ENCODE measurements at regions not wholly inside any gene's neighbourhood (a gene's known extent, or its start where the extent isn't known, plus 50 kb on each side); places are given as distances from the start of the nearest gene placed in this dataset.

- no peak for TF ChIP-seq ZHX1 (conservative IDR thresholded peaks at IDR 0.05; ENCODE audit: low read length)
Observed at GRCh38 chr2:19099181-19099580, 259.2 kb downstream of the OSR1 start (continued).

GRCh38 chr2:19098467-19099160 lies 259.8 kb downstream of the OSR1 start:
- no peaks in the 10 kb centered on the region for H3K36me3 ChIP-seq (ENCODE audit: control insufficient read depth, insufficient read depth, low read length)
- intact Hi-C loops (cut with micrococcal nuclease) (no loop called here), in situ Hi-C loops (cut with MboI) (no loop called here)
- H3K9me1 ChIP-seq (ENCODE audit: control insufficient read depth, insufficient read depth, low read length), result no peaks in the 10 kb centered on the region
- no peaks in the 10 kb centered on the region for H3K4me1 ChIP-seq (replicated peaks in 1 of 2; ENCODE audit: control insufficient read depth in 2 of 2, insufficient read depth in 2 of 2, low read length in 2 of 2)
- DNase-seq (ENCODE audit: extremely low read depth in 1 of 4, low spot score in 3 of 4), result no peak
- no peaks in the 10 kb centered on the region for H3K27me3 ChIP-seq (ENCODE audit: control insufficient read depth in 2 of 2, insufficient read depth in 2 of 2, low read length in 2 of 2)
- H3K9ac ChIP-seq (ENCODE audit: insufficient read depth in 1 of 2, low read depth in 2 of 2, low read length in 2 of 2), result no peak overlapping the region
- H3K4me2 ChIP-seq (ENCODE audit: insufficient read depth, low read length), result no peak overlapping the region
- FAIRE-seq, result no peak
- ChIA-PET POLR2A (no interaction called here), CTCF (ENCODE audit: low intra/inter-chr PET ratio) (no interaction called here)
- H4K20me1 ChIP-seq (replicated peaks; ENCODE audit: control insufficient read depth, insufficient read depth, low read length), result no peaks in the 10 kb centered on the region
- H3K27ac ChIP-seq (ENCODE audit: extremely low read depth, low read depth, low read length), result no peak overlapping the region
- no peak overlapping the region for H2AFZ ChIP-seq (ENCODE audit: low read depth, low read length)
- no peak overlapping the region for H3K4me3 ChIP-seq
- H3K79me2 ChIP-seq (ENCODE audit: control insufficient read depth, insufficient read depth, low read length), result no peaks in the 10 kb centered on the region
- no peak for ATAC-seq
- WGBS (ENCODE audit: insufficient coverage, low coverage, missing lambda C conversion rate), result 3% methylated on average over 2 of the region's 2 CpGs
- BruUV-seq (replicated peaks), result no TSS peak
- peaks cover 2% of the 10 kb centered on the region; the same call in 1 of the 2 replicates for H3K9me3 ChIP-seq (replicated peaks; ENCODE audit: control insufficient read depth, insufficient read depth, low read depth, low read length)
- TF ChIP-seq HBP1 (CRISPR knock-in tag; IDR thresholded peaks at IDR 0.05) (no peak), RFX5 (IDR thresholded peaks at IDR 0.05; ENCODE audit: low read depth, low read length) (no peak), NR1H2 (CRISPR knock-in tag; IDR thresholded peaks at IDR 0.05) (no peak), GTF2B (IDR thresholded peaks at IDR 0.05; ENCODE audit: extremely low read depth, insufficient read length) (no peak), ZFP30 (CRISPR knock-in tag; IDR thresholded peaks at IDR 0.05; ENCODE audit: borderline replicate concordance) (no peak), ZNF507 (tag; conservative IDR thresholded peaks at IDR 0.05) (no peak), SNIP1 (IDR thresholded peaks at IDR 0.05; ENCODE audit: low read depth) (no peak), CBX2 (IDR thresholded peaks at IDR 0.05; ENCODE audit: insufficient read depth, low read length, poor library complexity, severe bottlenecking) (no peak), SRSF1 (IDR thresholded peaks at IDR 0.05; ENCODE audit: low read depth, low read length) (no peak), FOXO4 (CRISPR knock-in tag; IDR thresholded peaks at IDR 0.05) (no peak), ATF2 (CRISPR knock-in tag; IDR thresholded peaks at IDR 0.05) (no peak)
